ENCODE measurements at regions not wholly inside any gene's neighbourhood (a gene's known extent, or its start where the extent isn't known, plus 50 kb on each side); places are given as distances from the start of the nearest gene placed in this dataset.

GRCh38 chr7:156196649-156197048, 384.4 kb upstream of the SHH start:
- Histone ChIP-seq H3K79me2 (ENCODE audit: control insufficient read depth, insufficient read depth, low read length) (no peaks in the 10 kb centered on the region), H3K9me1 (replicated peaks; ENCODE audit: control insufficient read depth, extremely low read depth, insufficient read depth, low read length) (no peaks in the 10 kb centered on the region), H3K36me3 (ENCODE audit: control insufficient read depth in 2 of 2, extremely low read depth in 1 of 2, insufficient read depth in 2 of 2, low read length in 2 of 2) (no peaks in the 10 kb centered on the region), H3K4me1 (ENCODE audit: control insufficient read depth, extremely low read depth, insufficient read depth, low read length) (no peaks in the 10 kb centered on the region), H2AFZ (ENCODE audit: low read depth, low read length) (no peak overlapping the region), H3K9me3 (replicated peaks; ENCODE audit: control insufficient read depth, insufficient read depth, low read length) (no peaks in the 10 kb centered on the region), H4K20me1 (replicated peaks; ENCODE audit: control insufficient read depth, extremely low read depth, insufficient read depth, low read length) (no peaks in the 10 kb centered on the region), H3K9ac (replicated peaks; ENCODE audit: extremely low read depth, insufficient read depth, low read length) (no peak overlapping the region), H3K27ac (ENCODE audit: insufficient read depth, low read depth, low read length) (no peak overlapping the region), H3K27me3 (ENCODE audit: control insufficient read depth in 2 of 2, insufficient read depth in 2 of 2, low read length in 2 of 2) (no peaks in the 10 kb centered on the region), H3K4me3 (replicated peaks in 1 of 3; ENCODE audit: insufficient read depth in 1 of 3, low read depth in 1 of 3, low read length in 3 of 3) (no peak overlapping the region), H3K4me2 (ENCODE audit: insufficient read depth, low read length) (no peak overlapping the region)
- POLR2A ChIA-PET: no interaction called here
- CTCF ChIA-PET: no interaction called here
- dilution Hi-C loops (cut with MboI; ENCODE audit: extremely low pct_ligation_motif_present, low sequenced_read_pairs): no loop called here
- FAIRE-seq: no peak
- TF ChIP-seq FOS (IDR thresholded peaks at IDR 0.05; ENCODE audit: borderline replicate concordance, insufficient read depth, low read length): no peak
- no peak for TF ChIP-seq POLR2AphosphoS5 (IDR thresholded peaks at IDR 0.05; ENCODE audit: insufficient read depth, low read depth, low read length)
- TF ChIP-seq MAX (IDR thresholded peaks at IDR 0.05; ENCODE audit: insufficient read depth, insufficient read length): no peak
- TF ChIP-seq EZH2 (IDR thresholded peaks at IDR 0.05; ENCODE audit: borderline replicate concordance, low read depth, low read length, severe bottlenecking): no peak
- no peak for TF ChIP-seq JUN (IDR thresholded peaks at IDR 0.05; ENCODE audit: borderline replicate concordance, insufficient read depth, insufficient read length, low read depth)
- TF ChIP-seq POLR2A (IDR thresholded peaks at IDR 0.05; ENCODE audit: low read depth, low read length): no peak
- TF ChIP-seq MYC (IDR thresholded peaks at IDR 0.05; ENCODE audit: low read depth, low read length): no peak
- TF ChIP-seq, protein P1, sequence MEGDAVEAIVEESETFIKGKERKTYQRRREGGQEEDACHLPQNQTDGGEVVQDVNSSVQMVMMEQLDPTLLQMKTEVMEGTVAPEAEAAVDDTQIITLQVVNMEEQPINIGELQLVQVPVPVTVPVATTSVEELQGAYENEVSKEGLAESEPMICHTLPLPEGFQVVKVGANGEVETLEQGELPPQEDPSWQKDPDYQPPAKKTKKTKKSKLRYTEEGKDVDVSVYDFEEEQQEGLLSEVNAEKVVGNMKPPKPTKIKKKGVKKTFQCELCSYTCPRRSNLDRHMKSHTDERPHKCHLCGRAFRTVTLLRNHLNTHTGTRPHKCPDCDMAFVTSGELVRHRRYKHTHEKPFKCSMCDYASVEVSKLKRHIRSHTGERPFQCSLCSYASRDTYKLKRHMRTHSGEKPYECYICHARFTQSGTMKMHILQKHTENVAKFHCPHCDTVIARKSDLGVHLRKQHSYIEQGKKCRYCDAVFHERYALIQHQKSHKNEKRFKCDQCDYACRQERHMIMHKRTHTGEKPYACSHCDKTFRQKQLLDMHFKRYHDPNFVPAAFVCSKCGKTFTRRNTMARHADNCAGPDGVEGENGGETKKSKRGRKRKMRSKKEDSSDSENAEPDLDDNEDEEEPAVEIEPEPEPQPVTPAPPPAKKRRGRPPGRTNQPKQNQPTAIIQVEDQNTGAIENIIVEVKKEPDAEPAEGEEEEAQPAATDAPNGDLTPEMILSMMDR (IDR thresholded peaks at IDR 0.05; ENCODE audit: extremely low read depth in 1 of 2, insufficient read depth in 1 of 2, low read depth in 1 of 2, low read length in 2 of 2): no peak
- TF ChIP-seq GATA2 (IDR thresholded peaks at IDR 0.05; ENCODE audit: insufficient read depth, insufficient read length, low read depth, low read length): no peak
- intact Hi-C loops (cut with micrococcal nuclease): no loop called here
- no peak for DNase-seq (ENCODE audit: low read depth, low spot score)
- BruUV-seq (replicated peaks): no TSS peak
